DOHH2 (cell line): ENCODE measurements at regions not wholly inside any gene's neighbourhood (a gene's known extent, or its start where the extent isn't known, plus 50 kb on each side); places are given as distances from the start of the nearest gene placed in this dataset.

Experiments used
- H3F3A ChIP-seq: fragments of 200-600 bp; sonication (generic), shearing (Covaris generic); 2 replicates; pipeline ENCODE4 v1.6.0; 2016; ENCODE audit warnings: antibody characterized with exemption, mild to moderate bottlenecking; ENCODE audit not compliant: control insufficient read depth, insufficient read depth
- H3K27ac ChIP-seq: fragments of 200-600 bp; sonication (generic); 2 replicates; pipeline ENCODE4 v1.5.1; 2014; ENCODE audit warnings: low read depth, mild to moderate bottlenecking, low read length, moderate library complexity
- H3K27me3 ChIP-seq: fragments of 200-600 bp; sonication (generic); 2 replicates; pipeline ENCODE4 v1.6.1; 2014; ENCODE audit warnings: mild to moderate bottlenecking, low read length, mixed read lengths; ENCODE audit not compliant: control insufficient read depth
- H3K36me3 ChIP-seq: fragments of 200-600 bp; sonication (generic); 2 replicates; pipeline ENCODE4 v1.6.1; 2014; ENCODE audit warnings: mild to moderate bottlenecking, low read length, moderate library complexity, mixed read lengths; ENCODE audit not compliant: control insufficient read depth
- H3K4me1 ChIP-seq: fragments of 200-600 bp; sonication (generic); 2 replicates; pipeline ENCODE4 v1.6.1; 2014; ENCODE audit warnings: mild to moderate bottlenecking, low read length, mixed read lengths; ENCODE audit not compliant: control insufficient read depth
- H3K4me2 ChIP-seq: fragments of 200-600 bp; sonication (generic); 2 replicates; pipeline ENCODE4 v1.6.0; 2014; ENCODE audit warnings: mild to moderate bottlenecking, low read length, moderate library complexity
- H3K4me3 ChIP-seq: fragments of 200-600 bp; sonication (generic); 2 replicates; pipeline ENCODE4 v1.5.1; 2014; ENCODE audit warnings: mild to moderate bottlenecking, low read length, mixed read lengths
- H3K79me2 ChIP-seq: fragments of 200-600 bp; sonication (generic); 2 replicates; pipeline ENCODE4 v1.6.1; 2014; ENCODE audit warnings: mild to moderate bottlenecking, low read length, mixed read lengths; ENCODE audit not compliant: control insufficient read depth
- H3K9me2 ChIP-seq: fragments of 200-600 bp; sonication (generic); replicated peaks from 2 replicates; pipeline ENCODE4 v1.6.1; 2014; ENCODE audit warnings: mild to moderate bottlenecking, low read length, mixed read lengths; ENCODE audit not compliant: control insufficient read depth
- H3K9me3 ChIP-seq: fragments of 200-600 bp; sonication (generic); 2 replicates; pipeline ENCODE4 v1.6.1; 2014; ENCODE audit warnings: antibody characterized with exemption, low read length, mixed read lengths; ENCODE audit not compliant: control insufficient read depth, insufficient read depth
- H4K20me1 ChIP-seq: fragments of 200-600 bp; sonication (generic); 2 replicates; pipeline ENCODE4 v1.6.0; 2014; ENCODE audit warnings: low read depth, mild to moderate bottlenecking, antibody characterized with exemption, low read length, moderate library complexity; ENCODE audit not compliant: control insufficient read depth, insufficient read depth
- EZH2phosphoT487 ChIP-seq: fragments of 200-600 bp; sonication (generic); IDR thresholded peaks from 2 replicates; pipeline ENCODE4 v1.6.1; 2017; ENCODE audit warnings: borderline replicate concordance, mild to moderate bottlenecking, antibody characterized with exemption, low read length, moderate library complexity, mixed read lengths
- TF ChIP-seq, protein P1 (sequence below): fragments of 200-600 bp; sonication (generic); IDR thresholded peaks from one replicate; pipeline ENCODE4 v1.5.1; 2014; ENCODE audit warnings: antibody characterized with exemption, mild to moderate bottlenecking, low read depth, low read length; ENCODE audit not compliant: poor library complexity, severe bottlenecking

DNA sequence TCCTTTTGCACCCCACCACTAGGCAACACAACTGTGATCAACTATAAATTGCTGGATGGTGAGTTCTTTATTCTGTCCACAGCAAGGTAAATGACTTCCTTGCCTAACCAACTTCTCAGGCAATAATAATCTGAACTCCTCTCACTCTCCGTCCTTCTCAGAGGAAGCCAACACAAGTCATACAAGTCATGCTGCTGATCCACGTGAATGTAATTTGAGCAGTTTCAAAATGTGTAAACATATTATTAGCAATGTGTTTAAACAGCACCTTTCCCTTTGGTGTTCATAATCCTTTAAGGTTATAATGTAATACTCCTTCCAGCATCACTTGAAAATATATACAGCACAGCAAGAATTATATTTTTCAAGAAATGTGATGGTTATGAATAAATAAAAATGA is 127.9 kb downstream of the QRSL1 start:
- H3K4me2 ChIP-seq, result no peak overlapping the region
- H4K20me1 ChIP-seq, result no peaks in the 10 kb centered on the region
- H3K36me3 ChIP-seq, result no peaks in the 10 kb centered on the region
- H3K9me2 ChIP-seq, result no peaks in the 10 kb centered on the region
- no peak overlapping the region for H3K4me3 ChIP-seq
- no peaks in the 10 kb centered on the region for H3K27me3 ChIP-seq
- no peaks in the 10 kb centered on the region for H3K79me2 ChIP-seq
- H3F3A ChIP-seq, result no peaks in the 10 kb centered on the region
- H3K4me1 ChIP-seq, result no peaks in the 10 kb centered on the region
- no peaks in the 10 kb centered on the region for H3K9me3 ChIP-seq
- TF ChIP-seq EZH2phosphoT487, result no peak
- TF ChIP-seq, protein P1, sequence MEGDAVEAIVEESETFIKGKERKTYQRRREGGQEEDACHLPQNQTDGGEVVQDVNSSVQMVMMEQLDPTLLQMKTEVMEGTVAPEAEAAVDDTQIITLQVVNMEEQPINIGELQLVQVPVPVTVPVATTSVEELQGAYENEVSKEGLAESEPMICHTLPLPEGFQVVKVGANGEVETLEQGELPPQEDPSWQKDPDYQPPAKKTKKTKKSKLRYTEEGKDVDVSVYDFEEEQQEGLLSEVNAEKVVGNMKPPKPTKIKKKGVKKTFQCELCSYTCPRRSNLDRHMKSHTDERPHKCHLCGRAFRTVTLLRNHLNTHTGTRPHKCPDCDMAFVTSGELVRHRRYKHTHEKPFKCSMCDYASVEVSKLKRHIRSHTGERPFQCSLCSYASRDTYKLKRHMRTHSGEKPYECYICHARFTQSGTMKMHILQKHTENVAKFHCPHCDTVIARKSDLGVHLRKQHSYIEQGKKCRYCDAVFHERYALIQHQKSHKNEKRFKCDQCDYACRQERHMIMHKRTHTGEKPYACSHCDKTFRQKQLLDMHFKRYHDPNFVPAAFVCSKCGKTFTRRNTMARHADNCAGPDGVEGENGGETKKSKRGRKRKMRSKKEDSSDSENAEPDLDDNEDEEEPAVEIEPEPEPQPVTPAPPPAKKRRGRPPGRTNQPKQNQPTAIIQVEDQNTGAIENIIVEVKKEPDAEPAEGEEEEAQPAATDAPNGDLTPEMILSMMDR, result no peak
- H3K27ac ChIP-seq, result no peak overlapping the region

DNA sequence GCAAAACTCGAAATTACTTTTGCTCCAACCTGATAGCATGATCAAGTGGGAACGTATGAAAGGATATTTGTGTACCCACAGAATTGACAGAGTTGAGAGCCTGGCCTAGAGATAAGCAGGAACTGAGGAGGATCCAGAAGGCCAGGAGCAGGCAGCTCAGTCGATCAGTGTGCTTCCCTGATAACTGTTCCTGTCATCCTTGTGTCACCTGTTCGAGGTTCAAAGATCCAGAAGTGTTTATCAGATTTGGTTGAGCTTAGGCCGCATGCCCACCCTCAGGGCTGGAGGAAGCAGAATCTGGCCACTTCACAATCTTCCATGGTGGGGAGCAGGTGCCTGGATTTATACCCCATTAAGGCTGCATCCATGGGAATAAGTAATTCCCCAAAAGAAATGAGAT is 124.8 kb downstream of the QRSL1 start:
- Histone ChIP-seq H3K4me2 (no peak overlapping the region), H3K27ac (no peak overlapping the region), H3K4me1 (peaks cover 6% of the 10 kb centered on the region; the same call in 1 of the 2 replicates), H3K9me2 (no peaks in the 10 kb centered on the region), H3F3A (no peaks in the 10 kb centered on the region), H4K20me1 (no peaks in the 10 kb centered on the region), H3K79me2 (no peaks in the 10 kb centered on the region), H3K9me3 (no peaks in the 10 kb centered on the region), H3K36me3 (no peaks in the 10 kb centered on the region), H3K27me3 (no peaks in the 10 kb centered on the region), H3K4me3 (no peak overlapping the region)
- TF ChIP-seq, protein P1, result no peak
- TF ChIP-seq EZH2phosphoT487, result no peak

DNA sequence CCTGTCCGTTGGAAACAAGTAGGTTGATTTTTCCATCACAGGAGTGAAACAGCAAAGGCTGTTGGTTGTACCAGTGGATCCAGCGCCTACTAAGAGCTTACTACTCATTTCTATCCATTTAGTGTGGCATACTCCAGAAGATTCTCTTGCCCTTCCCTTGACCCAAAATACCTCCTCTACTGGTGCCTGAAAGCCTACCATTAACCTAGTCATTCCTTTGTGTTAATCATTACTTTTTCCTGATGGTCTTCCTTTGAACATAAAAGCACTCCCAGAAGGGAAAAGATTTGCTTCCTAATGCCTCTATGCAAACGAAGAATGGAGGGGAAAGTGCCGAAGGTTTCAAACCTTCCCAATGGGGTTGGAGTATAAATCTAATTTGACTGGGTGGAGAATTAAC is 123.3 kb downstream of the QRSL1 start:
- TF ChIP-seq, protein P1, result no peak
- no peak for TF ChIP-seq EZH2phosphoT487
- H3F3A ChIP-seq, result no peaks in the 10 kb centered on the region
- no peak overlapping the region for H3K4me3 ChIP-seq

More for the DNA sequence above, 123.3 kb downstream of the QRSL1 start:
- Histone ChIP-seq H3K9me3 (no peaks in the 10 kb centered on the region), H3K4me1 (peaks cover 13% of the 10 kb centered on the region), H3K9me2 (no peaks in the 10 kb centered on the region), H3K27me3 (no peaks in the 10 kb centered on the region), H3K36me3 (no peaks in the 10 kb centered on the region), H3K27ac (no peak overlapping the region), H3K79me2 (no peaks in the 10 kb centered on the region), H4K20me1 (no peaks in the 10 kb centered on the region), H3K4me2 (no peak overlapping the region)
